GM23338 (cell line): ENCODE measurements at regions not wholly inside any gene's neighbourhood (a gene's known extent, or its start where the extent isn't known, plus 50 kb on each side); places are given as distances from the start of the nearest gene placed in this dataset.

Experiments used
- ATAC-seq: fragments of 200-7000 bp; cut with Tn5 transposase; 3 replicates; pipeline ENCODE4 v1.9.1; 2020
- DNase-seq: peaks from one replicate; pipeline ENCODE4 v3.0.0-alpha.2; 2015; ENCODE audit warnings: low spot score
- H2AFZ ChIP-seq: fragments of 200-600 bp; sonication (generic); 2 replicates; pipeline ENCODE4 v1.8.0; 2016; ENCODE audit warnings: antibody characterized with exemption, mild to moderate bottlenecking, moderate library complexity
- H3F3A ChIP-seq: fragments of 200-600 bp; sonication (generic); replicated peaks from 2 replicates; pipeline ENCODE4 v1.8.0; 2017; ENCODE audit warnings: antibody characterized with exemption, mixed run types, low read depth
- H3K27ac ChIP-seq: fragments of 200-600 bp; sonication (generic); 2 replicates; pipeline ENCODE4 v1.6.1; 2016; ENCODE audit warnings: low read depth
- H3K27me3 ChIP-seq: fragments of 200-600 bp; sonication (generic); 2 replicates; pipeline ENCODE4 v1.8.0; 2016; ENCODE audit warnings: mild to moderate bottlenecking, mixed run types, moderate library complexity; ENCODE audit not compliant: insufficient read depth
- H3K36me3 ChIP-seq: fragments of 200-600 bp; sonication (generic); 2 replicates; pipeline ENCODE4 v1.8.0; 2016; ENCODE audit warnings: mild to moderate bottlenecking; ENCODE audit not compliant: insufficient read depth
- H3K4me1 ChIP-seq: fragments of 200-600 bp; sonication (generic); 2 replicates; pipeline ENCODE4 v1.8.0; 2016; ENCODE audit warnings: mild to moderate bottlenecking, moderate library complexity; ENCODE audit not compliant: insufficient read depth
- H3K4me2 ChIP-seq: fragments of 200-600 bp; sonication (generic); 2 replicates; pipeline ENCODE4 v1.7.1; 2017; ENCODE audit warnings: mixed run types
- H3K4me3 ChIP-seq: fragments of 200-600 bp; sonication (generic); 2 replicates; pipeline ENCODE4 v1.6.1; 2016; ENCODE audit warnings: mixed run types
- H3K79me2 ChIP-seq: fragments of 200-600 bp; sonication (generic); replicated peaks from 2 replicates; pipeline ENCODE4 v1.8.0; 2017; ENCODE audit warnings: mild to moderate bottlenecking; ENCODE audit not compliant: insufficient read depth
- H3K9me2 ChIP-seq: fragments of 200-600 bp; sonication (generic); 2 replicates; pipeline ENCODE4 v1.8.0; 2017; ENCODE audit not compliant: insufficient read depth
- H4K20me1 ChIP-seq: fragments of 200-600 bp; sonication (generic); replicated peaks from 2 replicates; pipeline ENCODE4 v1.8.0; 2017; ENCODE audit warnings: mild to moderate bottlenecking; ENCODE audit not compliant: insufficient read depth
- H3K27ac Mint-ChIP-seq: 2 replicates; pipeline ENCODE4 v1.8.0; 2020; ENCODE audit warnings: inconsistent platforms, mild to moderate bottlenecking, moderate library complexity, mixed read lengths
- H3K27me3 Mint-ChIP-seq: 3 replicates; pipeline ENCODE4 v1.8.0; 2022; ENCODE audit warnings: low read depth, mild to moderate bottlenecking, moderate library complexity, mixed read lengths, inconsistent platforms; ENCODE audit not compliant: insufficient read depth, poor library complexity
- H3K36me3 Mint-ChIP-seq: 3 replicates; pipeline ENCODE4 v1.8.0; 2021; ENCODE audit warnings: low read depth, mild to moderate bottlenecking, inconsistent platforms, moderate library complexity, mixed read lengths
- H3K4me1 Mint-ChIP-seq: 3 replicates; pipeline ENCODE4 v1.8.0; 2020; ENCODE audit warnings: mild to moderate bottlenecking, inconsistent platforms, mixed read lengths
- H3K4me3 Mint-ChIP-seq: 3 replicates; pipeline ENCODE4 v1.8.0; 2021; ENCODE audit warnings: moderate library complexity, mild to moderate bottlenecking, inconsistent platforms, mixed read lengths
- H3K9me3 Mint-ChIP-seq: 3 replicates; pipeline ENCODE4 v1.8.0; 2020; ENCODE audit warnings: moderate library complexity, mild to moderate bottlenecking, inconsistent platforms, mixed read lengths
- CREB1 ChIP-seq: fragments of 250-450 bp; sonication (Bioruptor Pico); IDR thresholded peaks from 2 replicates; pipeline ENCODE4 v1.5.0; 2020; ENCODE audit warnings: low read depth, mild to moderate bottlenecking, moderate library complexity
- ETS1 ChIP-seq: IDR thresholded peaks from 2 replicates; pipeline ENCODE4 v1.6.1; 2016; ENCODE audit warnings: antibody characterized with exemption
- EZH2 ChIP-seq: fragments of 200-600 bp; sonication (generic); IDR thresholded peaks from one replicate; pipeline ENCODE4 v1.8.0; 2017; ENCODE audit warnings: antibody characterized with exemption, mild to moderate bottlenecking, low read depth; ENCODE audit not compliant: unreplicated experiment
- EZH2phosphoT487 ChIP-seq: fragments of 200-600 bp; sonication (generic); IDR thresholded peaks from one replicate; pipeline ENCODE4 v1.8.1; 2018; ENCODE audit warnings: antibody characterized with exemption; ENCODE audit not compliant: unreplicated experiment
- JUNB ChIP-seq: IDR thresholded peaks from one replicate; pipeline ENCODE4 v1.6.1; 2016; ENCODE audit warnings: antibody characterized with exemption; ENCODE audit not compliant: unreplicated experiment
- NANOG ChIP-seq: IDR thresholded peaks from 2 replicates; pipeline ENCODE4 v1.6.1; 2016; ENCODE audit warnings: antibody characterized with exemption, borderline replicate concordance
- POLR2AphosphoS5 ChIP-seq: IDR thresholded peaks from 2 replicates; pipeline ENCODE4 v1.6.1; 2016; ENCODE audit warnings: antibody characterized with exemption, low read depth
- ZNF114 ChIP-seq: fragments of 250-450 bp; sonication (Bioruptor Pico); IDR thresholded peaks from 2 replicates; pipeline ENCODE4 v1.5.0; 2020; ENCODE audit warnings: mild to moderate bottlenecking, moderate library complexity
- ZNF331 ChIP-seq: fragments of 250-450 bp; sonication (Bioruptor Pico); IDR thresholded peaks from 2 replicates; pipeline ENCODE4 v1.5.0; 2020; ENCODE audit warnings: low read depth, mild to moderate bottlenecking, moderate library complexity
- ZNF462 ChIP-seq: fragments of 250-450 bp; sonication (Bioruptor Pico); IDR thresholded peaks from 2 replicates; pipeline ENCODE4 v1.5.0; 2020; ENCODE audit warnings: mild to moderate bottlenecking, moderate library complexity
- TF ChIP-seq, protein P1 (sequence below), 2 experiments: fragments of 200-600 bp in 1 of 2; sonication (generic) in 1 of 2; conservative IDR thresholded peaks; 2 replicates each; pipeline versions ENCODE4 v1.5.1 to v1.6.1; 2016 to 2017; ENCODE audit warnings: antibody characterized with exemption in 2 of 2, low read depth in 2 of 2, mild to moderate bottlenecking in 2 of 2, moderate library complexity in 1 of 2
- TF ChIP-seq, protein P2 (sequence below): IDR thresholded peaks from one replicate; pipeline ENCODE4 v1.6.1; 2018; ENCODE audit warnings: antibody characterized with exemption; ENCODE audit not compliant: unreplicated experiment

- TF ChIP-seq CREB1 (CRISPR knock-in tag) (no peak), JUNB (no peak), EZH2 (no peak), ZNF462 (no peak), NANOG (no peak)
Measured at GRCh38 chr2:66268756-66269155, 166.2 kb upstream of the MEIS1 start (continued).

- H3K4me2 ChIP-seq = no peak overlapping the region
- Mint-ChIP-seq H3K9me3 (no peaks in the 10 kb centered on the region; the same call in 2 of the 3 replicates), H3K4me3 (no peak overlapping the region), H3K36me3 (peaks cover 17% of the 10 kb centered on the region), H3K4me1 (peaks cover 7% of the 10 kb centered on the region; the same call in 2 of the 3 replicates), H3K27ac (no peak overlapping the region), H3K27me3 (peaks cover 2% of the 10 kb centered on the region)
- no peaks in the 10 kb centered on the region for H3K9me2 ChIP-seq
- H3F3A ChIP-seq = no peaks in the 10 kb centered on the region
- H3K79me2 ChIP-seq = no peaks in the 10 kb centered on the region; the same call in 1 of the 2 replicates
- ATAC-seq (no peak), DNase-seq (no peak)
- no peak overlapping the region for H3K27ac ChIP-seq
- peaks cover 16% of the 10 kb centered on the region for H3K36me3 ChIP-seq
- no peak overlapping the region for H2AFZ ChIP-seq
- peaks cover 8% of the 10 kb centered on the region; the same call in 1 of the 2 replicates for H3K4me1 ChIP-seq
- no peak overlapping the region for H3K4me3 ChIP-seq
- no peaks in the 10 kb centered on the region for H4K20me1 ChIP-seq
- no peaks in the 10 kb centered on the region for H3K27me3 ChIP-seq
- no peak for TF ChIP-seq NANOG
- no peak for TF ChIP-seq JUNB
- no peak for TF ChIP-seq ETS1
- TF ChIP-seq, protein P1, sequence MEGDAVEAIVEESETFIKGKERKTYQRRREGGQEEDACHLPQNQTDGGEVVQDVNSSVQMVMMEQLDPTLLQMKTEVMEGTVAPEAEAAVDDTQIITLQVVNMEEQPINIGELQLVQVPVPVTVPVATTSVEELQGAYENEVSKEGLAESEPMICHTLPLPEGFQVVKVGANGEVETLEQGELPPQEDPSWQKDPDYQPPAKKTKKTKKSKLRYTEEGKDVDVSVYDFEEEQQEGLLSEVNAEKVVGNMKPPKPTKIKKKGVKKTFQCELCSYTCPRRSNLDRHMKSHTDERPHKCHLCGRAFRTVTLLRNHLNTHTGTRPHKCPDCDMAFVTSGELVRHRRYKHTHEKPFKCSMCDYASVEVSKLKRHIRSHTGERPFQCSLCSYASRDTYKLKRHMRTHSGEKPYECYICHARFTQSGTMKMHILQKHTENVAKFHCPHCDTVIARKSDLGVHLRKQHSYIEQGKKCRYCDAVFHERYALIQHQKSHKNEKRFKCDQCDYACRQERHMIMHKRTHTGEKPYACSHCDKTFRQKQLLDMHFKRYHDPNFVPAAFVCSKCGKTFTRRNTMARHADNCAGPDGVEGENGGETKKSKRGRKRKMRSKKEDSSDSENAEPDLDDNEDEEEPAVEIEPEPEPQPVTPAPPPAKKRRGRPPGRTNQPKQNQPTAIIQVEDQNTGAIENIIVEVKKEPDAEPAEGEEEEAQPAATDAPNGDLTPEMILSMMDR (conservative IDR thresholded peaks at IDR 0.05; ENCODE audit: low read depth in 2 of 2) = no peak
- TF ChIP-seq EZH2 = no peak
- no peak for TF ChIP-seq CREB1 (CRISPR knock-in tag)
- TF ChIP-seq POLR2AphosphoS5 = no peak
- no peak for TF ChIP-seq ZNF331
- TF ChIP-seq ZNF114 (CRISPR knock-in tag) = no peak
- TF ChIP-seq, protein P2, sequence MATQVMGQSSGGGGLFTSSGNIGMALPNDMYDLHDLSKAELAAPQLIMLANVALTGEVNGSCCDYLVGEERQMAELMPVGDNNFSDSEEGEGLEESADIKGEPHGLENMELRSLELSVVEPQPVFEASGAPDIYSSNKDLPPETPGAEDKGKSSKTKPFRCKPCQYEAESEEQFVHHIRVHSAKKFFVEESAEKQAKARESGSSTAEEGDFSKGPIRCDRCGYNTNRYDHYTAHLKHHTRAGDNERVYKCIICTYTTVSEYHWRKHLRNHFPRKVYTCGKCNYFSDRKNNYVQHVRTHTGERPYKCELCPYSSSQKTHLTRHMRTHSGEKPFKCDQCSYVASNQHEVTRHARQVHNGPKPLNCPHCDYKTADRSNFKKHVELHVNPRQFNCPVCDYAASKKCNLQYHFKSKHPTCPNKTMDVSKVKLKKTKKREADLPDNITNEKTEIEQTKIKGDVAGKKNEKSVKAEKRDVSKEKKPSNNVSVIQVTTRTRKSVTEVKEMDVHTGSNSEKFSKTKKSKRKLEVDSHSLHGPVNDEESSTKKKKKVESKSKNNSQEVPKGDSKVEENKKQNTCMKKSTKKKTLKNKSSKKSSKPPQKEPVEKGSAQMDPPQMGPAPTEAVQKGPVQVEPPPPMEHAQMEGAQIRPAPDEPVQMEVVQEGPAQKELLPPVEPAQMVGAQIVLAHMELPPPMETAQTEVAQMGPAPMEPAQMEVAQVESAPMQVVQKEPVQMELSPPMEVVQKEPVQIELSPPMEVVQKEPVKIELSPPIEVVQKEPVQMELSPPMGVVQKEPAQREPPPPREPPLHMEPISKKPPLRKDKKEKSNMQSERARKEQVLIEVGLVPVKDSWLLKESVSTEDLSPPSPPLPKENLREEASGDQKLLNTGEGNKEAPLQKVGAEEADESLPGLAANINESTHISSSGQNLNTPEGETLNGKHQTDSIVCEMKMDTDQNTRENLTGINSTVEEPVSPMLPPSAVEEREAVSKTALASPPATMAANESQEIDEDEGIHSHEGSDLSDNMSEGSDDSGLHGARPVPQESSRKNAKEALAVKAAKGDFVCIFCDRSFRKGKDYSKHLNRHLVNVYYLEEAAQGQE = no peak
- TF ChIP-seq EZH2phosphoT487 = no peak
Measured at GRCh38 chr2:66264354-66264753, 170.6 kb upstream of the MEIS1 start.
